ENCODE measurements at regions not wholly inside any gene's neighbourhood (a gene's known extent, or its start where the extent isn't known, plus 50 kb on each side); places are given as distances from the start of the nearest gene placed in this dataset.

DNA sequence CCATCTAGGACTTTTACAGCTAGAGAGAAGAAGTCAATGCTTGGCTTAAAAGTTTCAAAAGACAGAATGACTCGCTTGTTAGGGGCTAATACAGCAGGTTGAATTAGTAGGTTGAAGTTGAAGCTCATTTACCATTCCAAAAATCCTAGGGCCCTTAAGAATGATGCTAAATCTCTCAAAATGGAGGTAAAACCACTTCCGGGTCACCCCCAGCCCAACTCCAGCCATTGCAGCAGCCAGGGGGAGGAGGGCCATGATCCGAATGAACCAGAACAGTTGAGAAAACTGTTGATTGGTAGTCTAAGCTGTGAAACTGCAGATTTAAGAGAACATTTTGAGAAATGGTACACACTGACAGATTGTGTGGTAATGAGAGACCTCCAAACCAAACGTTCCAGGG, 245.4 kb downstream of the HNRNPD start:
- no peak for TF ChIP-seq TAF1 (IDR thresholded peaks at IDR 0.05; ENCODE audit: borderline replicate concordance, insufficient read depth, low read length)
- TF ChIP-seq REST (IDR thresholded peaks at IDR 0.05; ENCODE audit: insufficient read depth in 1 of 2, low read depth in 2 of 2, low read length in 2 of 2), result no peak
- TF ChIP-seq POLR2AphosphoS5 (IDR thresholded peaks at IDR 0.05; ENCODE audit: low read depth, low read length), result no peak
- no peak for TF ChIP-seq FOXP2 (optimal IDR thresholded peaks at IDR 0.05; ENCODE audit: borderline replicate concordance, extremely low read depth, extremely low read length, insufficient read depth)
